ENCODE measurements at regions not wholly inside any gene's neighbourhood (a gene's known extent, or its start where the extent isn't known, plus 50 kb on each side); places are given as distances from the start of the nearest gene placed in this dataset.

DNA sequence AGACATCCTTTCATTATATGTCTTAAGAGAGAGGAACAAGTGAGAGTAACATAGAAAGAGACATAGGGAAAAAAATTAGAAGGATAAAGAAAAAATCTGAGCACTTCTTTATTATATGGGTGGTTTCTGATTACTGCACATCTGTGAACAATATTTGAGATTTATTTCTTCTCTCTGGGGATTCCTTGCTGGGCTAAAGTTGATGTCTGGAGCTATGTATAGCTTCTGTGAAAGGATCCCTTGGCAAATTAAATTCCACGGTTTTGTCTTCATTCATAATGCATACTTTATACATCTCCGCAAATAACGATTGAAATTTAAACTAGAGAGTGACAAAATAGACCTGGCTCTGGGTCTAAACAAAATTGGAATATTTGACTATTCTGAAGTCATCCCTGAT is 232.2 kb upstream of the CTBP2 start:
- TF ChIP-seq, protein P1, sequence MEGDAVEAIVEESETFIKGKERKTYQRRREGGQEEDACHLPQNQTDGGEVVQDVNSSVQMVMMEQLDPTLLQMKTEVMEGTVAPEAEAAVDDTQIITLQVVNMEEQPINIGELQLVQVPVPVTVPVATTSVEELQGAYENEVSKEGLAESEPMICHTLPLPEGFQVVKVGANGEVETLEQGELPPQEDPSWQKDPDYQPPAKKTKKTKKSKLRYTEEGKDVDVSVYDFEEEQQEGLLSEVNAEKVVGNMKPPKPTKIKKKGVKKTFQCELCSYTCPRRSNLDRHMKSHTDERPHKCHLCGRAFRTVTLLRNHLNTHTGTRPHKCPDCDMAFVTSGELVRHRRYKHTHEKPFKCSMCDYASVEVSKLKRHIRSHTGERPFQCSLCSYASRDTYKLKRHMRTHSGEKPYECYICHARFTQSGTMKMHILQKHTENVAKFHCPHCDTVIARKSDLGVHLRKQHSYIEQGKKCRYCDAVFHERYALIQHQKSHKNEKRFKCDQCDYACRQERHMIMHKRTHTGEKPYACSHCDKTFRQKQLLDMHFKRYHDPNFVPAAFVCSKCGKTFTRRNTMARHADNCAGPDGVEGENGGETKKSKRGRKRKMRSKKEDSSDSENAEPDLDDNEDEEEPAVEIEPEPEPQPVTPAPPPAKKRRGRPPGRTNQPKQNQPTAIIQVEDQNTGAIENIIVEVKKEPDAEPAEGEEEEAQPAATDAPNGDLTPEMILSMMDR (conservative IDR thresholded peaks at IDR 0.05; ENCODE audit: low read depth, low read length): no peak
- TF ChIP-seq EZH2 (IDR thresholded peaks at IDR 0.05; ENCODE audit: borderline replicate concordance, low read depth, low read length, poor library complexity, severe bottlenecking): no peak
